GM13977 (cell line): ENCODE measurements at regions not wholly inside any gene's neighbourhood (a gene's known extent, or its start where the extent isn't known, plus 50 kb on each side); places are given as distances from the start of the nearest gene placed in this dataset.
A peak's percentile ranks its signal among the peaks of the same experiment; 100 is the strongest.
"Not testable (repeated sequence)": the region's sequence is repeated elsewhere in the genome, so short reads cannot be mapped to it uniquely, and the experiment has no call there.

Source experiments
- DNase-seq: peaks from one replicate; pipeline ENCODE4 v3.0.0; 2012; ENCODE audit warnings: low spot score
- in situ Hi-C: fragments of 300-500 bp; cut with MboI; formaldehyde crosslinking; loops from one replicate; pipeline ENCODE4 v1.12.0; 2022; ENCODE audit warnings: low sequenced_read_pairs, low pct_unique_long_range_greater_than_20kb, mixed read lengths, inconsistent platforms; ENCODE audit not compliant: unreplicated experiment
- TF ChIP-seq, protein P1 (sequence below): IDR thresholded peaks from 2 replicates; pipeline ENCODE4 v1.5.1; 2012; ENCODE audit warnings: mild to moderate bottlenecking, control low read depth; ENCODE audit not compliant: insufficient read depth; ENCODE audit errors: extremely low read depth, missing control alignments

DNA sequence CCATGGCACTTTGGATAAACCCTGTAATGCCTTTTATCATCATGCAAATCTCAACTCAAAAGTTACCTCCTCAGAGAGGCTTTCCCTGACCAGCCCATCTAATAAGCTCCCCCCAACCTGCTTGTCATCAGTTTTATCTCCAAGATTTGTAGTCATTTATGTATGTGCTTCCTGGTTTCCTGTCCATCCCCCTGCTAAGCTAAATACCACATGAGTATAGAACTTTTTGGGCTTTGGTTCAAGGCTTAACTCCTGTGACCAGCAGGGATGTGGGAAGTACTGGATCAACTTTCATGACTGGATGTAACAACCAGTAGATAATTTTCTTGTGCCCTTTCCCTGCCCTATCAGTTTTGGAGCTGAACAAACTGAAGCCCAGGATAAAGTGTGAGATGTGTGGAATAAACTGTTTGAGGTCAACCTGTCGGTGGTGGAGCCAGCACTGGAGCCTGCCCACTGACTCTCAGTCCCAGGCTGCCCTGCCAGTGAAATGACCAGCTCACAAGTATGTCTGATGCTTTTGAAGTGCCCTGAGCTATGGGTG, 148.6 kb downstream of the CYP26A1 start:
- no peak for DNase-seq
- TF ChIP-seq, protein P1, sequence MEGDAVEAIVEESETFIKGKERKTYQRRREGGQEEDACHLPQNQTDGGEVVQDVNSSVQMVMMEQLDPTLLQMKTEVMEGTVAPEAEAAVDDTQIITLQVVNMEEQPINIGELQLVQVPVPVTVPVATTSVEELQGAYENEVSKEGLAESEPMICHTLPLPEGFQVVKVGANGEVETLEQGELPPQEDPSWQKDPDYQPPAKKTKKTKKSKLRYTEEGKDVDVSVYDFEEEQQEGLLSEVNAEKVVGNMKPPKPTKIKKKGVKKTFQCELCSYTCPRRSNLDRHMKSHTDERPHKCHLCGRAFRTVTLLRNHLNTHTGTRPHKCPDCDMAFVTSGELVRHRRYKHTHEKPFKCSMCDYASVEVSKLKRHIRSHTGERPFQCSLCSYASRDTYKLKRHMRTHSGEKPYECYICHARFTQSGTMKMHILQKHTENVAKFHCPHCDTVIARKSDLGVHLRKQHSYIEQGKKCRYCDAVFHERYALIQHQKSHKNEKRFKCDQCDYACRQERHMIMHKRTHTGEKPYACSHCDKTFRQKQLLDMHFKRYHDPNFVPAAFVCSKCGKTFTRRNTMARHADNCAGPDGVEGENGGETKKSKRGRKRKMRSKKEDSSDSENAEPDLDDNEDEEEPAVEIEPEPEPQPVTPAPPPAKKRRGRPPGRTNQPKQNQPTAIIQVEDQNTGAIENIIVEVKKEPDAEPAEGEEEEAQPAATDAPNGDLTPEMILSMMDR, result no peak
- in situ Hi-C loops, result no loop called here

DNA sequence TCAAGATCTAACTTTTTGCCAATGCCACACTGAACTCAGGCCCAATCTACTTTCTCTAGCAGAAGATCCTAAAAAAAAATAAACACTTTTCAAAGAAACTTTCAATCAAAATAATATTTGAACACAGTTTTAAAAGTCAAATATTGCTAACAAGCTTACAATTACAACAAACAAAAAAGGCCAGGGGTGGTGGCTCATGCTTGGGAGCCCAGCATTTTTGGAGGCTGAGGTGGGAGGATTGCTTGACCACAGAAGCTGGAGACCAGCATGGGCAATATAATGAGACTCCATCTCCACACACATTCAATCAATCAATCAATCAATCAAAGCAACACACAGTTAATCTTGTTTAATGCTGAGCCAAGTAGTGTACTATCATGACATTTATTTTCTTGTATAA, 149.2 kb downstream of the CYP26A1 start:
- in situ Hi-C loops, result no loop called here
- TF ChIP-seq, protein P1, result no peak
- DNase-seq, result no peak

DNA sequence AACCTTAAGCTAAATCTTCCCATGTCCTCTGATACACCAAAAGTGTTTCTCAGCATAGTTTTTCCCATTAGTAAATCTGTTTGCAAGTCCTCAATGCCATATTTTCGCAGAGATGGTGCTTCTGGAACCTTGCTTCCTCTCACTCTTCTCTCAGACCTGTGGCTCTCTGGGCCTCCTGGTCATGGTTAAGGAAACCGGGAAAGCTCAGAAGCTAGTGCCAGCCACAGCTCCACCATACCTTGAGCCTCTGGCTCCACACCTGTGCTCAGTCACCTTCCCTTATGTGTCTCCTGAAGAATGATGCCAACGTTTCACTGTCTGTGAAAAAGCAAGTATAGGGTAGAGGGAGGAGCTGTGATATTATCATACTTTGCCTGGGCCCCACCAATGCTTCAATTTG, 149.6 kb downstream of the CYP26A1 start:
- no peak for DNase-seq
- in situ Hi-C loops, result no loop called here
- TF ChIP-seq, protein P1, result no peak

DNA sequence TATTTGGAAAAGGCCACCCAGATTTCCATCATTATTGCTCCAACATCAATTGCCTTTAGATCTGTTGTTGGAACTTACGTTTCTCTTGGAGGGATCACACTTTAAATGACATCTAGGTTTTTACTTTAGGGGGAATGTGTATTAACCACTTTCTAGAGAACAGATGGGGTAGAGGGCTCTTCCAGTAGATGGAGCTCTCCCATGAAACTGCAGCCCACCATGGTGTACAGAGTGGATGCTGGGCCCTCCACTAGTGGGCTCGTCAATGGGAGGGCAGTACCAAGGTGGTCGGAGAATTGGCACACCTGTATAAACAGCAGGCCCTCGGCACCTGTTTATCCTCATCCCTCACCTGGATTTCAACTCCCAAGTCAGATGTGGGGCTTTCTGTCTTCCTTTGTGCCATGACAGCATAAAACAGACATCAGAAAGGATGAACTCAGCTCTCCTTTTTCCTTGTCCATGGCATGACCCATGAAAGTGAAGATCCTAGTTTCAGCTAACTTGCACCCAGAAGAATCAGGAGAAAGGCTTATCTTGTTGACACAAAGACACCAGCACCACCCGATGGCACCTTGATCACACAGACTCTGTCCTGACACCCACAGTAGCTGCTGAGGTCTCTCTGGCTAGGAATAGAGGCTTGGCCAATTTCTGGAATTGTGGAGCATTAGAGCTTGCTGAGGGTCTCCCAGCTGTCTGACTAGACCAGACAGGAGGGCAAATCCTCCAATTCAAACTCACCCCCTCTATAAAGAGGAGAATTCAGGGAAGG, 150.5 kb downstream of the CYP26A1 start:
- TF ChIP-seq, protein P1, result peak; percentile 21
- no peak for DNase-seq
- in situ Hi-C loops, result no loop called here

DNA sequence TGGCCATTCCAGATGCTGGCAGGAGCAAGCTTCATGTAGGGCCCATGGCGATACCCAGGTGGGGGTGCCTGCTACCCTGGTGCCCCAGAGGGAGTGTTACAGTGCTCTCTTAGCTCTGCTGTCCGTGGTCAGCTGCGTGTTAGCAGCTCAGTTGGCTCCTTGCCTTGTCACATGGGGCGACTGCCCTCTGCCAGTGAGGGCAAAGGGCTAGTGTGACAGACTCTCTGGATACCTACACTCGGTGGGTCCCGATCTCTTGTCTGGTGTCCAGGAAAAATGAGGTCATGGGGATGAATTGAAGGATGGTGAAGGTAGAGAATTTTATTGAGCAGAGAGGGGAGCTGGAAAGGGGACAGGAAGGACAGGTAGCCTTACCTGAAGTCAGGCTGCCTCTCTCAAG, 152.2 kb downstream of the CYP26A1 start:
- in situ Hi-C loops, result no loop called here
- no peak for DNase-seq
- TF ChIP-seq, protein P1, result no peak

DNA sequence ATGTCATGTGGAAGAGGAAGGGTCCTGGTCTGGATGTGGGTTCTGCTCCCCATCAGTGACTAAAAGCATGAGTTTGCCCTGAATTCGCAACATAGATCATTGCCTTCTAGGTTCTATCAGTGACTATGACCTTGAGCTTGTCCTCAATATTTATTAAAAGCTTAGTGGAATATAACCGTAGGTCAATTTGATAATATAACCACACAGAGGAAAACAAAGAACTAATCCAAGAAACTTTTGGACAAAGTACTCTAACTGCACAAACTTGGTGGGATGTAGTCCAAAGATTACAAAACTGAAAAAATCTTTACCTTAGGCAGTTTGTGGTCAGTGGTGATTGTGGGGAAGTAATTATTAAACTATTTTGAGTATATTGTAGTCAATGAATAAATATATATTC, 152.9 kb downstream of the CYP26A1 start:
- in situ Hi-C loops, result no loop called here
- TF ChIP-seq, protein P1, result no peak
- DNase-seq, result no peak

DNA sequence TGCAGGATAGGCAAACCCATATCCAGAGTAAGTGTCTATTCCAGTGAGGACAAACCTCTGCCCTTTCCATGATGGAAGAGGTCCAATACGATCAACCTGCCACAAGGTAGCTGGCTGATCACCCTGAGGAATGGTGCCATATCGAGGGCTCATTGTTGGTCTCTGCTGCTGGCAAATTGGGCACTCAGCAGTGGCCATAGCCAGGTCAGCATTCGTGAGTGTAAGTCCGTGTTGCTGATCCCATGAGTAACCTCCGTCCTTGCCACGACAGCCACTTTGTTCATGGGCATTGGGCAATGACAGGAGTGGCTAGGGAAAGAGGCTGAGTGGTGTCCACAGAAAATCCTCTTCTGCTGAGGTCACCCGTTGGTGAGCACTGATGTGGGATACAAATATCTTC, 156.9 kb downstream of the CYP26A1 start:
- DNase-seq, in situ Hi-C loops: not testable (repeated sequence)

DNA sequence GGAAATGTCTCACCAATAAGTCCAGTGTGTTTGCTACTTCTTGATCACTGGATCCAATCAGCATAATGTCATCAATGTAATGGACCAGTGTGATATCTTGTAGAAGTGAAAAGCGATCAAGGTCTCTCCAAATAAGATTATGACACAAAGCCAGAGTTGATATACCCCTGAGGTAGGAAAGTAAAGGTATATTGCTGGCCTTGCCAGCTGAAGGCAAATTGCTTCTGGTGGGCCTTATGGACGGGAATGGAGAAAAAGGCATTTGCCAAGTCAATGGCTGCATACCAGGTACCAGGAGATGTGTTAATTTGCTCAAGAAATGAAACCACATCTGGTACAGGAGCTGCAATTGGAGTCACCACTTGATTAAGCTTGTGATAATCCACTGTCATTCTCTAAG, 158.5 kb downstream of the CYP26A1 start:
- in situ Hi-C loops, DNase-seq: not testable (repeated sequence)

DNA sequence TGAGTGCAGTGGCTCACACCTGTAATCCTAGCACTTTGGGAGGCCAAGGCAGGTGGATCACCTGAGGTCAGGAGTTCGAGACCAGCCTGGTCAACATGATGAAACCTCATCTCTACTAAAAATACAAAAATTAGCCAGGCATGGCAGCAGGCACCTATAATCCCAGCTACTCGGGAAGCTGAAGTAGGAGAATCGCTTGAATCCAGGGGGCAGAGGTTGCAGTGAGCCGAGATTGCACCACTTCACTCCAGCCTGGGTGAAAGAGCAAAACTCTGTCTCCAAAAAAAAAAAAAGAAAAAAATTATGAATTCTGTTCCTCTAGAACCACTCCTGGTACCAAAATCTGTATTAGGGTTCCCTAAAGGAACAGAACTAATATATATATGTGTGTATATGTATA, 161.2 kb downstream of the CYP26A1 start:
- DNase-seq, in situ Hi-C loops: not testable (repeated sequence)
